Activated CD4-positive, alpha-beta memory T cell treated with anti-CD3 and anti-CD28 coated beads for 36 hours (primary cell): ENCODE measurements at regions not wholly inside any gene's neighbourhood (a gene's known extent, or its start where the extent isn't known, plus 50 kb on each side); places are given as distances from the start of the nearest gene placed in this dataset.

Experiments used
- CTCF ChIA-PET: fragments of 350-600 bp; sonication (Branson Sonifier 250); formaldehyde crosslinking; loops from one replicate; lab custom pipeline; 2021; ENCODE audit warnings: antibody characterized with exemption, inconsistent platforms; lab: Charles Lee
- POLR2A ChIA-PET: fragments of 350-600 bp; sonication (Branson Sonifier 250); formaldehyde crosslinking; loops from one replicate; lab custom pipeline; 2021; ENCODE audit warnings: antibody characterized with exemption; lab: Charles Lee
- DNase-seq: peaks from one replicate; pipeline ENCODE4 v3.0.0-alpha.2; 2020
- H3K27ac Mint-ChIP-seq: one replicate; pipeline ENCODE4 v1.8.0; 2021; ENCODE audit warnings: mixed read lengths
- H3K27me3 Mint-ChIP-seq: one replicate; pipeline ENCODE4 v1.8.0; 2021; ENCODE audit warnings: mixed read lengths
- H3K36me3 Mint-ChIP-seq: one replicate; pipeline ENCODE4 v1.8.0; 2021; ENCODE audit warnings: mixed read lengths
- H3K4me1 Mint-ChIP-seq: one replicate; pipeline ENCODE4 v1.8.0; 2021; ENCODE audit warnings: low read depth, mixed read lengths
- H3K4me3 Mint-ChIP-seq: one replicate; pipeline ENCODE4 v1.8.0; 2021; ENCODE audit warnings: mild to moderate bottlenecking, mixed read lengths
- H3K9me3 Mint-ChIP-seq: one replicate; pipeline ENCODE4 v1.8.0; 2021; ENCODE audit warnings: mixed read lengths
- intact Hi-C: fragments of 100-400 bp; cut with micrococcal nuclease; formaldehyde crosslinking; loops from one replicate; pipeline ENCODE4 v1.15.1; 2023

DNA sequence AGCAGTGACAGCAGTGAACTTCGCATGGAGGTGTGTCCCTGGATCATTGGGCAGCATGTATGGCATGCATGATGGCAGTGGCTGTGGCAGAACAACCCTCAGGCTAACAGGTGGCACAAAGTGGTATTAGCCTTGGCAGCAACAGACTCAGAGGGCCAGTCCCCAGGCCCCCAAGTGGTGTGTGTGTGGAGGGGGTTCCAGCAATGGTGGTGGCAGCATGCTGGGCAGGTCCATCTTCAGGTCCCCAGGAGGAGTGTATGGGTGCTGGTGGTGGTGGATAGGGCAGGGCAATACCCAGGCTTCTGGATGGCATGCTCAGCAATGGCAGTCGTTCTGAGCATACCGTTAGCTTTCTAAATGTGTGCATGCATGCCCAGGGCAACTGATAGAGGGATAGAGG, 923.7 kb downstream of the PDHA2 start:
- no peak for DNase-seq
- H3K36me3 Mint-ChIP-seq = no peaks in the 10 kb centered on the region
- no peak overlapping the region for H3K4me3 Mint-ChIP-seq
- H3K27me3 Mint-ChIP-seq = no peaks in the 10 kb centered on the region
- H3K27ac Mint-ChIP-seq = no peak overlapping the region
- intact Hi-C loops = no loop called here
- ChIA-PET CTCF (no interaction called here), POLR2A (no interaction called here)
- H3K9me3 Mint-ChIP-seq = peaks cover 6% of the 10 kb centered on the region
- H3K4me1 Mint-ChIP-seq = no peaks in the 10 kb centered on the region

DNA sequence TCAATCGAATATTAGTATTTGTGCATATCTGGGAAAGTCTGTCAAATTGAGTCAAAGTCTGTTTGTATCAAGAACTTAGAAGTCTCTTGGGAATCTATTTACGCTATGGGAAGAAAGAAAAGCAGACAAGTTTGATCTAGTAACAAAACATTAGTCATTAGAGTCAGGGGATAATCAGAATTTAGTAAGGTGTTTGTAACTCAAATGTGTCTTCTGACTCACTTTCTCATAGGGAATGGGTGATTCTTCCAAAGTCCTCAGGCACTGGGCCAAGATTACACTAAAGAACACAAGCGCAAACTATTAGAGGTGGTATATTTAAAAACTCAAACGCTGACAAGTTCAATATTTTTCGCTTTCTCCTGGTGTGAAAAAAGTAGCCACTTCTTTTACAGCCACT, 926.5 kb downstream of the PDHA2 start:
- no peak overlapping the region for H3K27ac Mint-ChIP-seq
- CTCF ChIA-PET = no interaction called here
- intact Hi-C loops = no loop called here

DNA sequence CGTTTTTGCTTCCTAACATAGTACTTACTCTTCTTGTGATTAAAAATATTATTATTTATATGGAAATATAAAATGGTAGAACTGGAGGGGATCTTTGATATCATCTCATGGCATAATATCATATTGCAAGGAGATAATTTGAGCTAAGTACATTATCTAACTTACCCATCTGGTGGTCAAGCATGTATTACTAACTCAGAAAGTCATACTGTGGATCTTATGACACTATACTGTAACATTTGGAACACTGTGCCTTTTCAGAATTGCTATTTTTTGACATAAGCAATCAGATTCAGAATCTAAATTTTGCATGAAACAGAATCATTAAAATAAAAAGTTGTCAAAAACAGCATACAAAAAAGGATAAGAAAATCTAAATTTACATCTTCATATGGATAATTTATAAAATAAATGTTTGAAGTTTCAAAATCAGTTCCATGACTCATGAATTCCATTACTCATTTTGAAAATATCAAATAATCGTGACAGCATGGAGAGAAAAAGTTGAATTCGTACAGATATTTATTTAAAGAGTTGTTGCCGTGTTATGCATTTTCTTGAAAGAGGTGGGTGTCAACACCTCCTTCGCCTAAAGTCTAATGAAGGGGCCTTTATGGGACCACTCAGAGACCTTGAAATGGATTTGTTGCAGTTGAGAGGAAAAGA, 928.1 kb downstream of the PDHA2 start:
- Mint-ChIP-seq H3K4me3 (no peak overlapping the region), H3K27me3 (no peaks in the 10 kb centered on the region), H3K36me3 (no peaks in the 10 kb centered on the region), H3K4me1 (no peaks in the 10 kb centered on the region), H3K9me3 (peaks cover 6% of the 10 kb centered on the region), H3K27ac (no peak overlapping the region)
- ChIA-PET POLR2A (no interaction called here), CTCF (no interaction called here)
- intact Hi-C loops = no loop called here
- no peak for DNase-seq

More for the DNA sequence above, 926.5 kb downstream of the PDHA2 start:
- Mint-ChIP-seq H3K27me3 (no peaks in the 10 kb centered on the region), H3K4me3 (no peak overlapping the region), H3K4me1 (no peaks in the 10 kb centered on the region), H3K36me3 (no peaks in the 10 kb centered on the region), H3K9me3 (peaks cover 6% of the 10 kb centered on the region)
- no peak for DNase-seq
- POLR2A ChIA-PET = interaction anchor here (0.7 kb wide), 1 partner anchor 503 kb away, joined by 6 read pairs; no protein-coding TSS in a partner anchor

DNA sequence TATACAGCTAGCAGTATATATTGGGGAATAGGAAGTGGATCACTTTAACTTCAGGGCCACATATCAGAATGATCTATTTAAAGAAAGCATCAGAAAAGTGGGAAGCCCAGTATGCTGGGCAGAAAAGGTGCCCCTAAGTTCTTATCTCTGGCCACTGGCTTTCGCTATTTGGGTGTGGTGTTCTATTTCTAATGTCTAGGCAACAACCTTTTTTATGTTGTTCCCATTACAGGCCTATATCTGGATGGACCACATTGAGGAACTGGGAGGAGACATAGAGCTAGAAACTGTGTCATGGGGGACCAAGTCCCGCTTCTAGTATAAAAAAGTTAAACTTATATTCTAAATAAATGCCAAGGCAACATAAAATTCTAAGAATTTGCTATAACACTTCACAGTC, 935.6 kb downstream of the PDHA2 start:
- H3K27me3 Mint-ChIP-seq = no peaks in the 10 kb centered on the region
- H3K27ac Mint-ChIP-seq = no peak overlapping the region
- H3K4me1 Mint-ChIP-seq = no peaks in the 10 kb centered on the region
- CTCF ChIA-PET = interaction anchor here (0.7 kb wide), 1 partner anchor 486 kb away, joined by 3 read pairs; no protein-coding TSS in a partner anchor
- intact Hi-C loops = no loop called here
- POLR2A ChIA-PET = no interaction called here
- H3K36me3 Mint-ChIP-seq = no peaks in the 10 kb centered on the region
- DNase-seq = no peak
- H3K9me3 Mint-ChIP-seq = no peaks in the 10 kb centered on the region
- H3K4me3 Mint-ChIP-seq = no peak overlapping the region

DNA sequence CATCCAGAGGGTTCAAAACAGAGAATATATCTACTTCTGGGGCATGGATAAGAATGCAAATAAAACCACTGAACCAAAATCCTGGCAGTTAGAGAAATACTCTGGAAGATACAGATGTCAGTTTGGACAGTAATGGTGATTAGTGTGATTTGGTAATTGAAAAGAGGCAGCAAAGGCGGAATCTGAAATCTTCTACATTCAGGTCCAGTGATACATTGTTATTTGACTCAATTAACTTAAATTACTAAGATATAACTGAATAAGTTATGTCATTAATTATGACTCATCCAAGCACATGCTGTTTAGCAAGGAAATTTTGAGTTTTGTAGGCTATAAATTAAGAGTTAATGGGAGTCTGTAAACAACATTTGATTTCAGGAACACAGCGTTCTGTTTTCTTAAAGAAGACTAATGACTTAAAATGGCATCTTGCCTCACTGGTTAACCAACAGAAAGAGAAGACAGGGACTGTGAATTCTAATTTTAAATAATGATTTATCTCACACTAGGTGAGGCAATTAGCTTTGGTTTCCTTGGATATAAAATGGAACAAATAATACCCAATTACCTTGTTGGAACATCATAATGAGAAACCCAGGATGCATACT, 937.1 kb downstream of the PDHA2 start:
- CTCF ChIA-PET = no interaction called here
- intact Hi-C loops = no loop called here
- Mint-ChIP-seq H3K4me3 (no peak overlapping the region), H3K36me3 (no peaks in the 10 kb centered on the region), H3K27me3 (no peaks in the 10 kb centered on the region), H3K4me1 (no peaks in the 10 kb centered on the region), H3K27ac (no peak overlapping the region), H3K9me3 (no peaks in the 10 kb centered on the region)
- DNase-seq = no peak
- POLR2A ChIA-PET = no interaction called here

DNA sequence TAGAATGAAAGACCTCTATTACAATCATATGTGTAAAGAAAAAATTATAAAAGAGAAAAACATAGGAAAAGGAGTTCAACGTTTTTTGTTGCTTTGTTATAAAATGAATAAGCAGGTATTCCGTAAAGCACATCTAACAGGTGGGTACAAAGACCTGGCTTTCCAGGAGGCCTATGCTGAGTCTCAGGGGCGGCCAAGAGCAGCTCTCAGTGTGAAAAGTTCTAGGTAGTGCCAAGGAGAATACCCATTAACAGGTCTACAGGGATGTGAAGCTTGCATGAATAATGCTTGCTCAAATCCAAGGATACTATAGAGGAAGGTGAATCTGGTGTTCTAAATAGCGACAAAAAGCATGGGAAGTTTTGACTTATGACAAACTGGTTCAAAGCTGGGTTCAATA, 944.4 kb downstream of the PDHA2 start:
- intact Hi-C loops = no loop called here
- ChIA-PET CTCF (no interaction called here), POLR2A (no interaction called here)
- Mint-ChIP-seq H3K4me3 (no peak overlapping the region), H3K36me3 (no peaks in the 10 kb centered on the region), H3K27me3 (no peaks in the 10 kb centered on the region), H3K9me3 (peaks cover 2% of the 10 kb centered on the region), H3K4me1 (no peaks in the 10 kb centered on the region), H3K27ac (no peak overlapping the region)
- DNase-seq = no peak

DNA sequence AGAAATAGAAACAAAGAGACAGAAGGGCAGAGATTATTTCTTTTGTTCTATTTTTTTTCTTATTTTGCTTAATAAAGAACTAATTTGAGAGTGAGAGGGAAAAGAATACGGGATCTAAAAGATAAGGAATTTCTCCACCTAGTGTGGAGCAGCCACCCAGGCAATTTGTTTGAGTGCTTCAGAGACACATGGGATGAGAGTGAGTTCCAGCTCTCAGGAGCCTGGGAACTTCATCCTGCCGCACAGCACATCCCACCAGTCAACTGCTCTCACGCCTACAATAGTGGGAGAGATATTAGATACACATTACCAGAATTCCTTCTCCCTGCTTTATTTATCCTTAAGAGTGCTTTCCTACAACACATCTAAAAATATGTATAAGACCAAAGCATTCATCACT, 946.4 kb downstream of the PDHA2 start:
- no peaks in the 10 kb centered on the region for H3K27me3 Mint-ChIP-seq
- H3K27ac Mint-ChIP-seq = no peak overlapping the region
- no peaks in the 10 kb centered on the region for H3K4me1 Mint-ChIP-seq
- no peaks in the 10 kb centered on the region for H3K36me3 Mint-ChIP-seq
- no peak for DNase-seq
- POLR2A ChIA-PET = no interaction called here
- peaks cover 2% of the 10 kb centered on the region for H3K9me3 Mint-ChIP-seq
- intact Hi-C loops = no loop called here
- CTCF ChIA-PET = no interaction called here
- no peak overlapping the region for H3K4me3 Mint-ChIP-seq

DNA sequence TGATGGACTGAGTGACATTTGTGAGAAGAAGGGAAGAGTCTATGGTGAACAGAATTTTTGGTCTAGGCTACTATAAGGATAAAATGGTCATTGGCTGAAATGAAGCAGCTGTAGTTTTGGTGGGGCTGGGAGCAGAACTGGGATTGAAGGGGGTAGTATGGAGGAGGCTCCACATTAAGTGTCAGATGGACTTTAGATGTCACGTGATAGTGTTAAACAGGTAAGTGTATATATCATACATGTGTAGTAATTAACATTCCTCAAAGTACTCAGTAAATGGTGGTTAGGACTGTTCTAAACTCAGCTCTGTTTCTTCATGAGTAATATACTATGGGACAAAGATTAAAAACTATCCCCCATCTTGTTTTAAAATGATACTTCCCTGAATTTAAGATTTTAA, 947.9 kb downstream of the PDHA2 start:
- POLR2A ChIA-PET = no interaction called here
- Mint-ChIP-seq H3K27me3 (no peaks in the 10 kb centered on the region), H3K4me1 (no peaks in the 10 kb centered on the region), H3K9me3 (peaks cover 2% of the 10 kb centered on the region), H3K36me3 (no peaks in the 10 kb centered on the region), H3K27ac (no peak overlapping the region), H3K4me3 (no peak overlapping the region)
- CTCF ChIA-PET = no interaction called here
- intact Hi-C loops = no loop called here
- no peak for DNase-seq

DNA sequence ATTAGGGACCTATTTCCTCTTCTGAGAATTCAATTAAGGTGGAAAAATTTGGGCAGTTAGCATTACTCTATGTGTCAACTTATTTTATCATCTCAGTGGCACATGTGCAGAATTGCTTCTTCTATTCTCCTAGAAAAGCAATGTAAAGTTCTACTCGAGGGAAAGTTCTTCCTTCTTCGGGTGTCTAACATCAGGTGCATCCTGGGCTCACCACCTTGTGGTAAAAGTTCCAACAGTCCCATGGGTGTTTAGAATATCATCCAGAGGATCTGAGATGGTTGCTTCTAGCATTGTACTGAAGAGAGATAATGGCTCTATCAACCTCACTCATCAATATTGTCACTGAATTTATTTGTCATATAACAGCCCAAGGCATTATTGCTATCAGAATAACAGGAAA, 969.7 kb downstream of the PDHA2 start:
- CTCF ChIA-PET = no interaction called here

DNA sequence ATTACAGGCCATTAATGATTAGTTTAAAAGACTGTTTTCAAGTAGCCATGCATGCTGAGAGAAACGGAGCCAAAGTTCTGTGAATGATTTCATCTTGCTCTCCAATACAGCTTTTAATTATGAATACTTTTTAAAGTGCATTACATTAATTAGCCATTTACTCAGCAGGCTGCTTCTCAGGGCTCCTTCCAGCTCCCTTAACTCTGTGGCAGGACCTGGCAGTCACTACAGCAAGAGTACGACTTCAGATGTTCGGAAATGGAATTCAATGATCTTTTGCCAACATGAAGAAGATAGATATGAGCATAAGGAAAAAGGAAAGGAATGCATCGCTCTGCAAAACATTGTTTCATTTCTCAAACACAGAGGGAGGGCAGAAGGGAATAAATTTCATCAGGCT, 987.2 kb downstream of the PDHA2 start:
- DNase-seq = no peak
- no peak overlapping the region for H3K27ac Mint-ChIP-seq
- no peak overlapping the region for H3K4me3 Mint-ChIP-seq
- no peaks in the 10 kb centered on the region for H3K9me3 Mint-ChIP-seq
- H3K4me1 Mint-ChIP-seq = no peaks in the 10 kb centered on the region
- no peaks in the 10 kb centered on the region for H3K36me3 Mint-ChIP-seq
- ChIA-PET POLR2A (no interaction called here), CTCF (no interaction called here)
- H3K27me3 Mint-ChIP-seq = no peaks in the 10 kb centered on the region
- intact Hi-C loops = no loop called here

More for the DNA sequence above, 969.7 kb downstream of the PDHA2 start:
- Mint-ChIP-seq H3K4me3 (no peak overlapping the region), H3K27me3 (no peaks in the 10 kb centered on the region), H3K9me3 (peaks cover 10% of the 10 kb centered on the region), H3K36me3 (no peaks in the 10 kb centered on the region), H3K4me1 (no peaks in the 10 kb centered on the region), H3K27ac (no peak overlapping the region)
- intact Hi-C loops = no loop called here
- POLR2A ChIA-PET = no interaction called here
- DNase-seq = no peak

DNA sequence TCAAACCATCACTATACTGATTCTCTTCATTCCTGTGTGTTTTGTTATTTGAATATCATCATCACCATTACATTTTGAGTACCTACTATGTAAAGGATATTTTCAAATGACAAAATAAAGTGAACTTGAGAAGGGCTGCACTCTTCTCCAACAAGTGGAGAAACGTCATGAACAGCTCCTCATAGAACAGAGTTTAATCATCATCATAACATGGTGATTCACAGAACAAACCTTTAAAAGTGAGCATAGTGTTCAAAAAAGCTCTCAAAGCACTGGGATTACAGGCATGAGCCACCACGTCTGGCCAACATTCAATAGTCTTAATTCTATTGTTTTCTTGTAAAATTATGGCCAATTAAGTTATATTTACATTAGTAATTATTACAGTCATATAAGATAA, 993.9 kb downstream of the PDHA2 start:
- intact Hi-C loops = no loop called here
- DNase-seq = no peak
- no peaks in the 10 kb centered on the region for H3K4me1 Mint-ChIP-seq
- no peaks in the 10 kb centered on the region for H3K27me3 Mint-ChIP-seq
- no peak overlapping the region for H3K27ac Mint-ChIP-seq
- no peaks in the 10 kb centered on the region for H3K36me3 Mint-ChIP-seq
- H3K9me3 Mint-ChIP-seq = no peaks in the 10 kb centered on the region
- ChIA-PET POLR2A (no interaction called here), CTCF (no interaction called here)
- no peak overlapping the region for H3K4me3 Mint-ChIP-seq

DNA sequence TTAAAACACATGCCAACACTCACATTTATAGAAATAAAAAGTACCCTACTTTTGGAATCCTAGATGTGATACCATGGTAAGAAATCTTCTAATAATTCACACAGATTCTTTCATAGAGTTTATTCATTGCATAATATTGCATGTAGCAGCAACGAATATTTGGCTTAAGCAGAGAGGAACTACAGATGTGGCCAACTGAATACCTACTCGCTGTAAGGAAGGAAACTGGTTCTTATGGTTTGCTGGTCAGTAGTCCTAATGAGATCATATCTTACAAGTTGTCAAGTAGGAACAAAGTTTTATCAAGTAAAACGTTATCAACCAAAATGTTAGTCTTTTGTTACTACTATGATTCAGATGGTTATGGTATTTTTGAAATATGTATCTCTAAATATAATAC, 996.1 kb downstream of the PDHA2 start:
- CTCF ChIA-PET = no interaction called here
- Mint-ChIP-seq H3K9me3 (no peaks in the 10 kb centered on the region), H3K27ac (no peak overlapping the region), H3K4me3 (no peak overlapping the region), H3K4me1 (no peaks in the 10 kb centered on the region), H3K27me3 (no peaks in the 10 kb centered on the region), H3K36me3 (no peaks in the 10 kb centered on the region)
- DNase-seq = no peak
- intact Hi-C loops = no loop called here
- POLR2A ChIA-PET = no interaction called here

DNA sequence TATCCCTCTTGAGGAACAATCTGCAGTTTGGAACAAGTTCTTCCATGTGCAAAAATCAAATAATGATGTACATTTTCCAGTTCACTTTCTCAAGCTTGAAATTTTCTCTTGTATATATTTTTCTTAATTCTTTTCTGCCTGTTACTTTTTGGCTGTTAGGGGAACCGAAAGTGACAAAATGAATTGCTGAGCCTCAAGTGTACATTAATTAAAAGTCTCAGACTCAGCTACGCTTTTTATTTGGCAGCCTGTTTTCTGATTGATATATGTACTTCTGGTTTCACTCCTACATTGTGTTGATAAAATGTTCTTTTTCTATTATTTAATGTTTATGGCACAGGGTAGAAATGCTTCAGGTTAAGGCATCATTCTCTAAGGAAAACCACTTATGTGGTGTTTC, 999.5 kb downstream of the PDHA2 start:
- Mint-ChIP-seq H3K36me3 (no peaks in the 10 kb centered on the region), H3K4me3 (no peak overlapping the region), H3K4me1 (no peaks in the 10 kb centered on the region), H3K27me3 (no peaks in the 10 kb centered on the region), H3K9me3 (no peaks in the 10 kb centered on the region), H3K27ac (no peak overlapping the region)
- intact Hi-C loops = no loop called here
- no peak for DNase-seq
- CTCF ChIA-PET = no interaction called here
- POLR2A ChIA-PET = no interaction called here
